Mesothelial cell of epicardium (in vitro differentiated cells): ENCODE measurements at regions not wholly inside any gene's neighbourhood (a gene's known extent, or its start where the extent isn't known, plus 50 kb on each side); places are given as distances from the start of the nearest gene placed in this dataset.
"Not testable (repeated sequence)": the region's sequence is repeated elsewhere in the genome, so short reads cannot be mapped to it uniquely, and the experiment has no call there.

Experiments
- DNase-seq, 2 experiments: peaks; one replicate each; pipeline ENCODE4 v3.0.0; 2021; ENCODE audit warnings: low spot score in 2 of 2; ENCODE audit not compliant: unreplicated experiment in 2 of 2
- H3K27ac Mint-ChIP-seq: 2 replicates; pipeline ENCODE4 v1.8.0; 2021; ENCODE audit warnings: mixed read lengths
- H3K27me3 Mint-ChIP-seq: 2 replicates; pipeline ENCODE4 v1.8.0; 2021; ENCODE audit warnings: low read depth, mixed read lengths
- H3K36me3 Mint-ChIP-seq: 2 replicates; pipeline ENCODE4 v1.8.0; 2021; ENCODE audit warnings: mixed read lengths
- H3K4me1 Mint-ChIP-seq: 2 replicates; pipeline ENCODE4 v1.8.0; 2021; ENCODE audit warnings: mixed read lengths
- H3K4me3 Mint-ChIP-seq: 2 replicates; pipeline ENCODE4 v1.8.0; 2021; ENCODE audit warnings: mild to moderate bottlenecking, moderate library complexity, mixed read lengths
- H3K9me3 Mint-ChIP-seq: 2 replicates; pipeline ENCODE4 v1.8.0; 2021; ENCODE audit warnings: mixed read lengths
- TF ChIP-seq, protein P1 (sequence below): fragments of 200-600 bp; sonication (generic); IDR thresholded peaks from one replicate; pipeline ENCODE4 v1.5.0; 2021; ENCODE audit warnings: antibody characterized with exemption; ENCODE audit not compliant: unreplicated experiment

DNA sequence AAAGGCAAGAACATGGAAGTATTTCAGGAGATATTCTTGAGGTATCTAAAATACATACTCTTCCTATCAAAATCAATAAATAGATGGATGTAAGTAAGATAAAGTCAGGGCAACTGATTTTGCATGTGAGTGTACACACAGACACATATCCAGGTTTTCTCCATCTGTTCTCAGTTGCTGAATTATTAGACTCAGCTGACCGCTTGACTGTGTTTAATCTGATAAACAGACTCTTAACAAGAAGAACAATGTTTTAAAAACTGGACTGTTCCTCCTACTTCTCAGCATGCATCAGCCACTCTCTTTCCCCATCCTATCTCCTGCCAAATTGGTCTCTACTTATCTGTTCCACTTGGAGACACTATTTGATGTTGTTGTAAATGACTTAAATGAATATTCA is 73.5 kb downstream of the GOLGA8G start:
- TF ChIP-seq, protein P1, sequence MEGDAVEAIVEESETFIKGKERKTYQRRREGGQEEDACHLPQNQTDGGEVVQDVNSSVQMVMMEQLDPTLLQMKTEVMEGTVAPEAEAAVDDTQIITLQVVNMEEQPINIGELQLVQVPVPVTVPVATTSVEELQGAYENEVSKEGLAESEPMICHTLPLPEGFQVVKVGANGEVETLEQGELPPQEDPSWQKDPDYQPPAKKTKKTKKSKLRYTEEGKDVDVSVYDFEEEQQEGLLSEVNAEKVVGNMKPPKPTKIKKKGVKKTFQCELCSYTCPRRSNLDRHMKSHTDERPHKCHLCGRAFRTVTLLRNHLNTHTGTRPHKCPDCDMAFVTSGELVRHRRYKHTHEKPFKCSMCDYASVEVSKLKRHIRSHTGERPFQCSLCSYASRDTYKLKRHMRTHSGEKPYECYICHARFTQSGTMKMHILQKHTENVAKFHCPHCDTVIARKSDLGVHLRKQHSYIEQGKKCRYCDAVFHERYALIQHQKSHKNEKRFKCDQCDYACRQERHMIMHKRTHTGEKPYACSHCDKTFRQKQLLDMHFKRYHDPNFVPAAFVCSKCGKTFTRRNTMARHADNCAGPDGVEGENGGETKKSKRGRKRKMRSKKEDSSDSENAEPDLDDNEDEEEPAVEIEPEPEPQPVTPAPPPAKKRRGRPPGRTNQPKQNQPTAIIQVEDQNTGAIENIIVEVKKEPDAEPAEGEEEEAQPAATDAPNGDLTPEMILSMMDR: no peak
- DNase-seq: no peak
- Mint-ChIP-seq H3K4me3 (no peak overlapping the region), H3K9me3 (no peaks in the 10 kb centered on the region), H3K27ac (no peak overlapping the region), H3K36me3 (no peaks in the 10 kb centered on the region), H3K4me1 (no peaks in the 10 kb centered on the region), H3K27me3 (peaks cover 43% of the 10 kb centered on the region)

DNA sequence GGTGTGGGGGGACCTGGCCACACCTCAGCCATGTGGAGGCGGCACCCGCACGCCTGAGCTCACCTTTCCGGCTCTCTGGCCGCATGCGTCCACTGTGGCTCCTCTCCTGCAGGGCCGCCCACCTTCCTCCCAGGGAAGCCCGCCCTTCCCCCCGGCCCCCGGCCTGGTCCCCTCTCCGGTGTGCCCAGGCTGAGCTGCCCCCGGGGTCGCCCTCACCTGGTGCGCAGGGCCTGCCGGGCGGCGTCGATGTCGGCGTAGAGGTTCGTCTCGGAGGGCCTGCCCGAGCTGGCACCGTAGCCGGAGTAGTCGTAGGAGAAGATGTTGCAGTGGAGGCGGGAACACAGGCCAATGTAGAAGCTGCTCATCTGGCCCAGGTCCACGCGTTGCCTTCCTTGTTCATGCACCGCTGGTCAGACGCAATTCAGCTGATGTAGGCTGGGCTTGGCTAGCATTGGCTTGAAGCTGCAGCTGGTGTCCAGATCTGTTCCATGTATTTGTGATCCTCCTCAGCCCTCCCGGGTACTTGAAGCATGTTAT is 75.3 kb downstream of the GOLGA8G start:
- not testable (repeated sequence) for H3K27ac Mint-ChIP-seq, H3K9me3 Mint-ChIP-seq, H3K4me1 Mint-ChIP-seq, H3K36me3 Mint-ChIP-seq, H3K4me3 Mint-ChIP-seq
- peaks cover 43% of the 10 kb centered on the region for H3K27me3 Mint-ChIP-seq
- DNase-seq: peak in 1 of 2 experiments; percentile 24

- DNase-seq: peak in 1 of 2 experiments; percentile 20
- Mint-ChIP-seq H3K4me1 (no peaks in the 10 kb centered on the region), H3K27ac (no peak overlapping the region), H3K27me3 (peaks cover 43% of the 10 kb centered on the region), H3K9me3 (no peaks in the 10 kb centered on the region), H3K4me3 (peak overlapping the region; percentile 57), H3K36me3 (no peaks in the 10 kb centered on the region)
- TF ChIP-seq, protein P1: no peak
Measured at GRCh38 chr15:28456476-28457395, 76.0 kb downstream of the GOLGA8G start.

GRCh38 chr15:28455537-28456475 is 77.0 kb downstream of the GOLGA8G start:
- H3K9me3 Mint-ChIP-seq, H3K36me3 Mint-ChIP-seq, H3K4me1 Mint-ChIP-seq, H3K27ac Mint-ChIP-seq: not testable (repeated sequence)
- H3K4me3 Mint-ChIP-seq: peak overlapping the region; percentile 57
- peaks cover 38% of the 10 kb centered on the region for H3K27me3 Mint-ChIP-seq
- peak in 1 of 2 experiments; percentile 29 for DNase-seq

DNA sequence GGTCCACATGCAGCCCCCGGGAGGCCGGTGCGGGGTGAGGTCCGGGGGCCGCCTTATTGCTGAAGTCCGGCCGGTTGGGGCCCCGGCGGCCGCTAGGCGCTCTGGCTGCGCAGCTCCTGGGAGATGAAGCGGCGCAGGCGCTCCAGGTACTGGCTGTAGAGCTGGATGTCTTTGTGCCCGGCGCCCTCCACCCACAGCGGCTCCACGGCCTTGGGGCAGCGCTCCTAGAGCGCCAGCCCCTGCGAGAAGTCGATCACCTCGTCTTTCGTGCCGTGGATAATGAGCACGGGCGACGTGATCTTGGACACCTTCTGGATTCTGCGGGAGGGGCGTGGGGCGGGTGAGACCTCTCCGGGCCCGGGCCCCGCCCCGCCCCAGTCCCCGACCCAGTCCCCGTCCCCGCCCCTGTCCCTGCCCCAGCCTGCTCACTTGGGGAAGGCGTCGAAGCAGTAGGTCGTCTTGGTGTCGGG is 76.3 kb downstream of the GOLGA8F start:
- not testable (repeated sequence) for H3K9me3 Mint-ChIP-seq, H3K27ac Mint-ChIP-seq, H3K4me1 Mint-ChIP-seq, H3K36me3 Mint-ChIP-seq
- Mint-ChIP-seq H3K4me3 (peak overlapping the region; percentile 47), H3K27me3 (peaks cover 29% of the 10 kb centered on the region)
- DNase-seq: peak in 1 of 2 experiments; percentile 14
